GM21717 (cell line): ENCODE measurements at regions not wholly inside any gene's neighbourhood (a gene's known extent, or its start where the extent isn't known, plus 50 kb on each side); places are given as distances from the start of the nearest gene placed in this dataset.
"Not testable (repeated sequence)": the region's sequence is repeated elsewhere in the genome, so short reads cannot be mapped to it uniquely, and the experiment has no call there.

Experiments
- ATAC-seq: cut with Tn5 transposase; IDR thresholded peaks from one replicate; pipeline ENCODE4 v1.9.1; 2021; ENCODE audit warnings: mild to moderate bottlenecking, moderate library complexity; ENCODE audit not compliant: unreplicated experiment

DNA sequence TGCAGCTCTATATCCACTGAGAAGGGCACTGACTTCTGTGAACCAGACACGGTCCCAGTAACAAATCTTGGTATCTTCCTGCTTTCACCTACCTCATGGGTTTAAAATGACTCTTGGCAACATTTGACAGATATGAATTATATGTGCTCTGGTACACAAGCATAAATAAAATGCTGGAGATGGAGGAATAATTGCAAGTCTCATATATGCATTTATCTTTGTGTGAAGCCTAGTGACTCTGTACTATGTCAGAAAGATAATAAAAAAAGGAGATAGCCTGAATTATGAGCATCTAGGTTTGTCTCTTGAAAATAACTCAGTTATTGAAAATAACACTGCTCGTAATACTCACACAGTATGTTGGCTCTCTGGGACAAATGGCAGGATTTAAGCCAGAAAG, 167.1 kb upstream of the CRBN start:
- ATAC-seq = no peak

GRCh38 chr3:3342141-3342540, 162.7 kb upstream of the CRBN start:
- no peak for ATAC-seq

DNA sequence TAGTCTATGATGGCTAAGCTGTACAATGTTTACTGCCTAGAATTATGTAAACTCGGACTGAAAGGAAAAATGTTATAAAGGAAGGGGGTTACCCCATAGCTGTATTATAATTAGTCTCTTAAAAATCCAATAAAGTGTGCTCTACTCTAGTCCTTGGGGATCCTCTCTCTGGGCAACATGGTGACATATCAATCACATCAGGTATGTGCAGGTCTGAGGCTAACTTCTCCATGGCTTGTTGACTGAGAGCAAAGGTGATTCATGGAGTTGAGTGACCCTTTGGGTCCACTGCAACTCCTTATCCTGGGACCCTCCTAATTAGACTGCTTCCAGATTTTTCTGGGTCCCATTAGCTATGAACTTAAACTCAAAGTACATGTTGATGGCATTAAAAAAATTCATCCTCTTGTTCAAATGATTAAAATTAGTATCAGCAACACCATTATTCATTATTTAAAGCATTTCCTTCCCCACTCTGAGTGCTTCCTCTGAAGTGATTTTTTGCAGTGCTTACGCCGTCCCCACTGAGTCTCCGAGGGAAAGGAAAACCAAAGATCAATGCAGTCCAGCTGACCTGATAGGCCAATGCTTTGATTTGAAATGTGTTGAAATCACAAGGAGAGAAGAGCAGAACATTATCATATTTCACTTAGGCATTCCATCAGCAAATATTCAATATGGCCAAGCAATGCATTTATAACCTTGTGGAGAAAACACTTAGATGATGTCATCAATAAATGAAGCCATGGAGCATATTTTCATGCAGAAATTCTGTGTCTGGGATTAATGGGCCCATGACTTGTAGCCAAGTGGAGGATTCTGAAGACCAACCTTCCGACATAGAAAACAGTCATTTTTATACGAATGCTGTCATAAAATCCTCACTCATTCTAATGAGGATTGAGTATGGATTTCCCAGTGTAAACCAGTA, 161.7 kb upstream of the CRBN start:
- no peak for ATAC-seq

DNA sequence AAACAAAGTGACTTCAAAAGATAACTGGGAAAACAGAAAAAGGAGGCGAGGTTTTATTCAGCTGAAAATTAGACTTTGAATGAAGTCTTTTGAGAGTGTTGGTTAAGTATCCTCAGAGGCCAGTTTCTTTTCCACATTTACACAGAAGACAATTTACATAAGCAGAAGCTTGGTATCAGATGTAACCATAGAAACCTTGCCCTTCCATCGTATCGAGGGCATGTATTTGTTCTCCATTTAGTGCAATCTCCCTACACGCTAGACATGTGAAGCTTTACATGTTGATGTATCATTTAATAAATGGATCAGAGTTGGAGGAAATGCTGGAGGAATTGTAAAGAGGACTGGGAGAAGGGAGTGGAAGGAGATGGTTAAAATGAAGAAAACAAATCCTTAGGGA, 161.0 kb upstream of the CRBN start:
- ATAC-seq = no peak

DNA sequence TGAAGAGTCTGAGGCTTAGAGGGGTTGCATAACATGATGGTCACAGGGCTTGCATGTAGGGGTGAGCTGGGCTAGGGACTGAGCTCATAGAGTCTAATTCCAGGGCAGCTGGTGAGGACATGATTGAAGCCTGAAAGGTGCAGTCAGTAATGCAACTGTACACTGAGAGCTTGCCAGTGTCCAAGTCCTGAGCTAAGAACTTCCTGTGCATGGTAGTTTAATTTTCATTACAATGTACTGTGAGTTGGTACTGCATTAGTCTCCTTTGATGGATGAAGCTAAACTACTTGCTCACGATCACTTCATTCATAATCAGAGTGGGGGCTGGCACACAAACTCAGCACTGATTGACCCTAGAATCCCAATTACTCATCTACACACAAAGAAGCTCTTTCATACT, 156.4 kb upstream of the CRBN start:
- ATAC-seq = no peak

GRCh38 chr3:3334491-3334890, 155.0 kb upstream of the CRBN start:
- no peak for ATAC-seq

DNA sequence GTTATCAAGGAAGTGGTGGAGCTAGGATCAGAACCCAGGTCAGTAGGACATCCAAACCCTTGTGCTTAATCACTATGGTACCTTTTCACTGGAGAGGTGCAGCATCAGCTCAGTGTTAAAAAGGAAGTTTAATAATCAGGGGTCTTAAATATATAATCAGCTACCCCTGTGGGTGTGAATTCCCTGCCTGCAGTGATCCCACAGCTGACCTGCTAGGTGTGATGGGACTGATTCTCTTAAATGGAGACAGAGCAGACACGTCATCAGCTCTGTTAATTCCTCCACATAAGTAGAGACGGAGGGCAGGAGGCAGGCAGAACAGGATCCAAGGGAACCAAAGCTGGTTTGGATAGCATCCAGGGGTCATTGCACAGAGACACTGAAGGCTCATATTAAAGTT, 154.1 kb upstream of the CRBN start:
- no peak for ATAC-seq

DNA sequence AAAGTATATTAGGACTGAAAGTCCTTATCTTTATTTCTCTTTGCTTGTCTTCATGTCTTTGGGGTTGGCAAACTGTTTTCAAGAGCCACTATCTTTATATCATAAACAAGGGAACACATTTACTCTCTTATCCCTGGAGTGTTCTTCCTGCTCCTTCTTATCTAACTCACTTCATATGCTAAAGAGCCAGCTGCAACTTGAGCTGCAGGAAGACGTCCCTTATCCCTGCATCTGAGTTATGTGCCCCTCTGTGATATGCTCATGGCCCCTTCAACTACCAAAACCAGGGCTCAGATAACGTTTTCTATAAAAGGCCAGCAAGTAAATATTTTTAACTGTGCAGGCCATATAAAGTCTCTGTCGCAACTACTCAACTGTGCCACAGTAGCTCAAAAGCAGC, 137.0 kb upstream of the CRBN start:
- no peak for ATAC-seq

DNA sequence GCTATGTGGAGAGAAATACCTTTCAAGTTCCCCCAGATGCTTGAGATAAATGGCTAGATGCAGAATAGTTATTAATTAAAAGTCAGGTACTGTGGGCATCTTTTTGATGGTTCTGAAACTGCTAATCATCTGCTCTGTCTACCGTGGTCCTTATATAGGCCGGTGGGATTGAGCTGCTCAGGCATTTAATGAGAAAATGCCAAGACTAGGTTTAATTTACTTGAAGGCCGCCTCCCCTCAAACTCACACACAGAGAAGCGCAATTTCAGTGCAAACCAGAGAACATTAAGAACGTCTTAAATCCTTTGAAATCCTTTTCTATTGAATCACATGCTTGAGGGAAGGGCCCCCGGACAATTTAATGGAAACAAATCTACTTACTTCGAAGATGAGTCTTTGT, 136.4 kb upstream of the CRBN start:
- ATAC-seq = no peak

- ATAC-seq = no peak
Measured at GRCh38 chr3:3309887-3310286, 130.4 kb upstream of the CRBN start.

- no peak for ATAC-seq
Measured at GRCh38 chr3:3308809-3309208, 129.3 kb upstream of the CRBN start.

GRCh38 chr3:3307491-3307890, 128.0 kb upstream of the CRBN start:
- no peak for ATAC-seq

DNA sequence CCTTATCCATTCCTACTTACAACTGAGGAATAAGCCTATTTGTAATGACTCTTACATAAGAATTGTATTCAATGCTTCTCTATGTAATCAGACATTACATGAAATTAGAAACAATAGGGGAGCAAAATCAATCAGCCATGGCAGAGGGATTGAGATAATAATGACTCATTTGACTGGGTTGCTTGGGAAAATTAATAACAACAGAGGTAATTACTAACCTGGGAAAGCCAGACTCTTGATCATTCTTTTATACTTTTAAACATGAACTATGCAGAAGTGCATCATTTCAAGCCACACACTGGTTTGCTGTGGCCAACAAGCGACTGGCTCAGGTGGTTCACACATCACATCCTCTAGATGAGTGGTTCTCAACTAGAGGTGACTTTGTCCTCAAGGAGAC, 126.3 kb upstream of the CRBN start:
- ATAC-seq = no peak

DNA sequence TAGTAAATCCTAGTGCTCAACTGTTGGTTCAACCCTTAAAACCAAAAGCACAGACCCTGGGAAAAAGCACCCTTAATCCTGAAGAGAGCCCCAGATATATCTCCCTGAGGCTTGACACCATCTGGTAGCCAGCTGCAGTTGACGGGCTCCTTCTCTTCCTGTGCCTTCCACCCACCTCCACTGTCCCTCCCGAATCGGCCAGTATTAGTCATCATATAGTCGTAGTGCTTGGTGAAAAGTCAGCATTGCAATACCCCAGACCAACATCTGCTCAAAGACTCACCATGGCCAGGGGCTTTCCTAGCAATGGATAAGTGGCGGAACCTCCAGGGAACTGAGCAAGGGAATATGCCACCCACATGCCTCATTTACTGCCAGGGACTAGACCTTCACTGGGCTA, 125.6 kb upstream of the CRBN start:
- no peak for ATAC-seq

- no peak for ATAC-seq
Measured at GRCh38 chr3:3303636-3304035, 124.1 kb upstream of the CRBN start.

DNA sequence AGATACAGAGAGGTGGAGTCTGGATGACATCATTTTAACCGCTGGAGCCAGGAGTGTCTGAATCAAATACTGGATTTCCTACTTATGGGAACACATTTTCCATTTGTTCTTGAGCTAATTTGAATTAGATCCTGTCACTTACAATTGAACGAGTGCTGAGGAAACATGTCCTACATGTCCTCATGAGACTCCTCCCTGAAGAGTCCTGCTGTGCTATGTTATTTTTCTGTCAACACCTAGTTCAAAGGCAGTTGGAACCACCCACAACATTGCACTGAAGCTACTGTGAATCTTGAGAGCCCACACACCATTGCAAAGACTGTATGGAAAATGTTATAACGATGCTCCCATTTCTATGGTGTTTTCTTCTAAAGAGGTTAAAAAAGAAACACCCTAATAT, 123.5 kb upstream of the CRBN start:
- no peak for ATAC-seq

DNA sequence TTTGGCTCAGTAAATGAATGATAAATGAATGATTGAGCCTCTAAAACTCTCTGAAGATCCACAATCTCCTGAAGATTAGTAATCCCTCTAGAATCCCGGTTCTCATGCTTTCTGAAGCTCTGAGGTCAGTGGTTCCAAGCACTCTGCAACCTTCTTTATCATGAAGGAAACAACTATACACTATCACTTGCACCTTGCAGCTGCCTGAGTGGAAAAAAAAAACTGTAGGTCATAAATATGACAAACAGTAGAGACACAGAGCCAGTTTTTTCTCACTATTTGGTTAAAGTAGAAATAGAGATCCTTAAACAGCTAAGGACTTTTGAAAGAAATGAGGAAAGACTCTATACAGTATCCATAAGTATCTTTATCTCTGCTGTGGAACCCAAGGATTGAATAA, 122.0 kb upstream of the CRBN start:
- no peak for ATAC-seq

GRCh38 chr3:3296979-3297381, 117.5 kb upstream of the CRBN start:
- no peak for ATAC-seq

GRCh38 chr3:3295586-3295985, 116.1 kb upstream of the CRBN start:
- ATAC-seq = no peak

DNA sequence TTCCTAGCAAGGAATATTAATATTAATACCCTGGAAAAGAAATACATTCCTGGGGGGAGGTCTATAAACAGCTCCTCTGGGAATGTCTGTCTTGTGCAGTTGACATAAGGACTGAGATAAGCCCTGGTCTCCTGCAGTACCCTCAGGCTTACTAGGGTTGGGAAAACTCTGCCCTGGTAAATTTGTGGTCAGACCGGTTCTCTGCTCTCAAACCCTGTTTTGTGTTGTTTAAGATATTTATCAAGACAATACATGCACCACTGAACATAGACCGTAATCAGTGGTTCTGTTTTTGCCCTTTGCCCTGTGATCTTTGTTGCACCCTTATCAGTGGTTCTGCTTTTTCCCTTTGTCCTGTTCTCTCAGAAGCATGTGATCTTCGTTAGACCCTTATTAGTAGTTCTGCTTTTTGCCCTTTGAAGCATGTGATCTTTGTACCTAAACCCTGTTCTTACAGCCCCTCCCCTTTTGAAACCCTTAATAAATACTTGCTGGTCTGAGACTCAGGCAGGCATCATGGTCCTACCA, 112.3 kb upstream of the CRBN start:
- not testable (repeated sequence) for ATAC-seq

DNA sequence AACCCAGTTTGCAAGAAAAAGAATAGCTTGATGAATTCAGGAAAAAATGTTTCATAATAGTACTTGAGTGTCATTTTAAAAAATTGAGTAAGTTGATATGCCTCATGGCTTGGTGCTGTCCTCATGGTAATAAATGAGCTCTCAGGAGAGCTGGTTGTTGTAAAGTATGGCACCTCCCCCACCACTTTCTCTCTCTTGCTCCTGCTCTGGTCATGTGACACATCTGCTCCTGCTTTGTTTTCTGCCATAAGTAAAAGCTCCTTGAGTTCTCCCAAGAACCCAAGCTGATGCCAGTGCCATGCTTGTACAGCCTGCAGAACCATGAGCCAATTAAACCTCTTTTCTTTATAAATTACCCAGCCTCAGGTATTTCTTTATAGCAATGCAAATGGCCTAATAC, 108.8 kb upstream of the CRBN start:
- no peak for ATAC-seq

DNA sequence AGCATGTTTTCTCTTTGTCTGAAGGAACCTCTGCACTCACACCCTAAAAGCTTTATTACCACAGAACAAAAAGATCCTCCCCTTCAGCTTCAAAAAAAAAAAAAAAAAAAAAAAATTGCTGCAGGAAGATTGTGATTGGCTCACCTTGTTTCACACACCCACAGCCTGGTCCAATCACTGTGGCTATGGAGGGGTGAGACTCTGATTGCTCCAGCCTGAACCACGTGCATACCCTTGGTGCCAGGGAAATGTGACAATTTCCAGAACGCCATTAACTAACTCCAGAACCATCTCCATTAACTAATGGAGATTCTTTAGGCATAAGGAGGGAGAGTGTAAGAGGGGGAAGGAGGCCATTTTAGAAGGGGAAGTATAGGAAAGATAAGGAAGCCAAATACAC, 106.5 kb upstream of the CRBN start:
- no peak for ATAC-seq

GRCh38 chr3:3281024-3281423, 101.5 kb upstream of the CRBN start:
- ATAC-seq = no peak
